ENCODE measurements at regions not wholly inside any gene's neighbourhood (a gene's known extent, or its start where the extent isn't known, plus 50 kb on each side); places are given as distances from the start of the nearest gene placed in this dataset.
"Not testable (repeated sequence)": the region's sequence is repeated elsewhere in the genome, so short reads cannot be mapped to it uniquely, and the experiment has no call there.

- Histone ChIP-seq H3K27me3 (ENCODE audit: control insufficient read depth, insufficient read depth, low read length) (no peaks in the 10 kb centered on the region), H3K9ac (ENCODE audit: low read depth, low read length) (no peak overlapping the region), H3K4me3 (ENCODE audit: low read length) (no peak overlapping the region), H3K36me3 (ENCODE audit: insufficient read depth, low read length) (no peaks in the 10 kb centered on the region), H3K9me3 (replicated peaks; ENCODE audit: low read length) (peaks cover 3% of the 10 kb centered on the region), H3K4me1 (ENCODE audit: control insufficient read depth, insufficient read depth, low read length) (no peaks in the 10 kb centered on the region), H3K4me2 (ENCODE audit: low read length) (no peak overlapping the region)
Measured at GRCh38 chr6:141510803-141511202, 621.9 kb upstream of the GJE1 start.

- H3K4me1 ChIP-seq (ENCODE audit: control insufficient read depth, insufficient read depth, low read length); H3K27me3 ChIP-seq (ENCODE audit: control insufficient read depth, insufficient read depth, low read length); H3K4me3 ChIP-seq (ENCODE audit: low read length); H3K9me3 ChIP-seq (replicated peaks; ENCODE audit: low read length); H3K36me3 ChIP-seq (ENCODE audit: insufficient read depth, low read length); H3K4me2 ChIP-seq (ENCODE audit: low read length); H3K9ac ChIP-seq (ENCODE audit: low read depth, low read length): not testable (repeated sequence)
Measured at GRCh38 chr6:141506062-141506461, 626.7 kb upstream of the GJE1 start.

- H3K9me3 ChIP-seq (replicated peaks; ENCODE audit: low read length); H3K36me3 ChIP-seq (ENCODE audit: insufficient read depth, low read length); H3K9ac ChIP-seq (ENCODE audit: low read depth, low read length); H3K4me2 ChIP-seq (ENCODE audit: low read length); H3K4me1 ChIP-seq (ENCODE audit: control insufficient read depth, insufficient read depth, low read length); H3K4me3 ChIP-seq (ENCODE audit: low read length); H3K27me3 ChIP-seq (ENCODE audit: control insufficient read depth, insufficient read depth, low read length): not testable (repeated sequence)
Measured at GRCh38 chr6:141504318-141504717, 628.4 kb upstream of the GJE1 start.

GRCh38 chr6:141501616-141502015 is 631.1 kb upstream of the GJE1 start:
- H3K9me3 ChIP-seq (replicated peaks; ENCODE audit: low read length): peaks cover 4% of the 10 kb centered on the region
- H3K36me3 ChIP-seq (ENCODE audit: insufficient read depth, low read length): no peaks in the 10 kb centered on the region
- no peak overlapping the region for H3K9ac ChIP-seq (ENCODE audit: low read depth, low read length)
- H3K4me2 ChIP-seq (ENCODE audit: low read length): no peak overlapping the region
- no peaks in the 10 kb centered on the region for H3K27me3 ChIP-seq (ENCODE audit: control insufficient read depth, insufficient read depth, low read length)
- H3K4me1 ChIP-seq (ENCODE audit: control insufficient read depth, insufficient read depth, low read length): peaks cover 8% of the 10 kb centered on the region
- no peak overlapping the region for H3K4me3 ChIP-seq (ENCODE audit: low read length)

GRCh38 chr6:141498977-141499376 is 633.7 kb upstream of the GJE1 start:
- H3K9me3 ChIP-seq (replicated peaks; ENCODE audit: low read length): no peaks in the 10 kb centered on the region
- no peaks in the 10 kb centered on the region for H3K36me3 ChIP-seq (ENCODE audit: insufficient read depth, low read length)
- no peak overlapping the region for H3K9ac ChIP-seq (ENCODE audit: low read depth, low read length)
- H3K4me3 ChIP-seq (ENCODE audit: low read length): no peak overlapping the region
- no peaks in the 10 kb centered on the region for H3K27me3 ChIP-seq (ENCODE audit: control insufficient read depth, insufficient read depth, low read length)
- peaks cover 8% of the 10 kb centered on the region for H3K4me1 ChIP-seq (ENCODE audit: control insufficient read depth, insufficient read depth, low read length)
- no peak overlapping the region for H3K4me2 ChIP-seq (ENCODE audit: low read length)

GRCh38 chr6:141492521-141493284 is 640.0 kb upstream of the GJE1 start:
- H3K4me3 ChIP-seq (ENCODE audit: low read length): no peak overlapping the region
- no peaks in the 10 kb centered on the region for H3K9me3 ChIP-seq (replicated peaks; ENCODE audit: low read length)
- no peak overlapping the region for H3K9ac ChIP-seq (ENCODE audit: low read depth, low read length)
- no peak overlapping the region for H3K4me2 ChIP-seq (ENCODE audit: low read length)
- H3K36me3 ChIP-seq (ENCODE audit: insufficient read depth, low read length): no peaks in the 10 kb centered on the region
- H3K27me3 ChIP-seq (ENCODE audit: control insufficient read depth, insufficient read depth, low read length): no peaks in the 10 kb centered on the region
- H3K4me1 ChIP-seq (ENCODE audit: control insufficient read depth, insufficient read depth, low read length): peaks cover 6% of the 10 kb centered on the region

- no peaks in the 10 kb centered on the region for H3K27me3 ChIP-seq (ENCODE audit: control insufficient read depth, insufficient read depth, low read length)
- no peak overlapping the region for H3K4me2 ChIP-seq (ENCODE audit: low read length)
- H3K4me1 ChIP-seq (ENCODE audit: control insufficient read depth, insufficient read depth, low read length): peaks cover 6% of the 10 kb centered on the region
- no peak overlapping the region for H3K4me3 ChIP-seq (ENCODE audit: low read length)
- no peaks in the 10 kb centered on the region for H3K9me3 ChIP-seq (replicated peaks; ENCODE audit: low read length)
- H3K36me3 ChIP-seq (ENCODE audit: insufficient read depth, low read length): no peaks in the 10 kb centered on the region
- H3K9ac ChIP-seq (ENCODE audit: low read depth, low read length): no peak overlapping the region
Measured at GRCh38 chr6:141491684-141492083, 641.0 kb upstream of the GJE1 start.

- Histone ChIP-seq H3K9me3 (replicated peaks; ENCODE audit: low read length) (no peaks in the 10 kb centered on the region), H3K36me3 (ENCODE audit: insufficient read depth, low read length) (no peaks in the 10 kb centered on the region), H3K9ac (ENCODE audit: low read depth, low read length) (no peak overlapping the region), H3K4me2 (ENCODE audit: low read length) (no peak overlapping the region), H3K4me1 (ENCODE audit: control insufficient read depth, insufficient read depth, low read length) (peaks cover 6% of the 10 kb centered on the region), H3K27me3 (ENCODE audit: control insufficient read depth, insufficient read depth, low read length) (no peaks in the 10 kb centered on the region), H3K4me3 (ENCODE audit: low read length) (no peak overlapping the region)
Measured at GRCh38 chr6:141490982-141491381, 641.7 kb upstream of the GJE1 start.

- Histone ChIP-seq H3K9me3 (replicated peaks; ENCODE audit: low read length) (no peaks in the 10 kb centered on the region), H3K4me1 (ENCODE audit: control insufficient read depth, insufficient read depth, low read length) (peaks cover 13% of the 10 kb centered on the region), H3K27me3 (ENCODE audit: control insufficient read depth, insufficient read depth, low read length) (no peaks in the 10 kb centered on the region), H3K36me3 (ENCODE audit: insufficient read depth, low read length) (no peaks in the 10 kb centered on the region), H3K9ac (ENCODE audit: low read depth, low read length) (peak overlapping the region; percentile 33), H3K4me2 (ENCODE audit: low read length) (no peak overlapping the region), H3K4me3 (ENCODE audit: low read length) (no peak overlapping the region)
Measured at GRCh38 chr6:141488488-141488887, 644.2 kb upstream of the GJE1 start.

GRCh38 chr6:141486942-141487341 is 645.8 kb upstream of the GJE1 start:
- Histone ChIP-seq H3K9me3 (replicated peaks; ENCODE audit: low read length) (no peaks in the 10 kb centered on the region), H3K36me3 (ENCODE audit: insufficient read depth, low read length) (no peaks in the 10 kb centered on the region), H3K4me3 (ENCODE audit: low read length) (no peak overlapping the region), H3K4me1 (ENCODE audit: control insufficient read depth, insufficient read depth, low read length) (peaks cover 27% of the 10 kb centered on the region), H3K4me2 (ENCODE audit: low read length) (no peak overlapping the region), H3K9ac (ENCODE audit: low read depth, low read length) (no peak overlapping the region), H3K27me3 (ENCODE audit: control insufficient read depth, insufficient read depth, low read length) (no peaks in the 10 kb centered on the region)

GRCh38 chr6:141484711-141485110 is 648.0 kb upstream of the GJE1 start:
- Histone ChIP-seq H3K27me3 (ENCODE audit: control insufficient read depth, insufficient read depth, low read length) (no peaks in the 10 kb centered on the region), H3K9ac (ENCODE audit: low read depth, low read length) (peak overlapping the region; percentile 87), H3K4me3 (ENCODE audit: low read length) (no peak overlapping the region), H3K9me3 (replicated peaks; ENCODE audit: low read length) (no peaks in the 10 kb centered on the region), H3K36me3 (ENCODE audit: insufficient read depth, low read length) (no peaks in the 10 kb centered on the region), H3K4me2 (ENCODE audit: low read length) (peak overlapping the region; percentile 79), H3K4me1 (ENCODE audit: control insufficient read depth, insufficient read depth, low read length) (peaks cover 28% of the 10 kb centered on the region)

- Histone ChIP-seq H3K9ac (ENCODE audit: low read depth, low read length) (peak overlapping the region; percentile 87), H3K4me2 (ENCODE audit: low read length) (peak overlapping the region; percentile 79), H3K27me3 (ENCODE audit: control insufficient read depth, insufficient read depth, low read length) (no peaks in the 10 kb centered on the region), H3K9me3 (replicated peaks; ENCODE audit: low read length) (no peaks in the 10 kb centered on the region), H3K4me1 (ENCODE audit: control insufficient read depth, insufficient read depth, low read length) (peaks cover 28% of the 10 kb centered on the region), H3K36me3 (ENCODE audit: insufficient read depth, low read length) (no peaks in the 10 kb centered on the region), H3K4me3 (ENCODE audit: low read length) (peak overlapping the region; percentile 51)
Measured at GRCh38 chr6:141483598-141484061, 649.1 kb upstream of the GJE1 start.

All from skeletal muscle satellite cell (primary cell).